Right atrium auricular region (tissue), 2 donors: ENCODE measurements at regions not wholly inside any gene's neighbourhood (a gene's known extent, or its start where the extent isn't known, plus 50 kb on each side); places are given as distances from the start of the nearest gene placed in this dataset.
A peak's percentile ranks its signal among the peaks of the same experiment; 100 is the strongest.

Experiments used
- DNase-seq: peaks from one replicate; pipeline ENCODE4 v3.0.0-alpha.2; 2019; ENCODE audit warnings: low spot score
- H3K27ac ChIP-seq, 2 donors: fragments of 200-600 bp; sonication (generic); 1 replicate in 1 of 2; 2 replicates in 1 of 2; pipeline ENCODE4 v1.5.1; 2016 to 2019
- H3K27me3 ChIP-seq, 2 donors: fragments of 200-600 bp; sonication (generic); one replicate each; pipeline versions ENCODE4 v1.5.1 to v1.6.0; 2017 to 2019
- H3K36me3 ChIP-seq: fragments of 200-600 bp; sonication (generic); one replicate; pipeline ENCODE4 v1.5.1; 2016
- H3K4me1 ChIP-seq, 2 donors: fragments of 200-600 bp; sonication (generic); one replicate each; pipeline versions ENCODE4 v1.5.1 to v1.6.0; 2017 to 2019
- H3K4me3 ChIP-seq, 2 donors: fragments of 200-600 bp; sonication (generic); 1 replicate in 1 of 2; 2 replicates in 1 of 2; pipeline ENCODE4 v1.5.1; 2017 to 2019; ENCODE audit warnings: mild to moderate bottlenecking in 1 of 2, moderate library complexity in 1 of 2
- H3K9me3 ChIP-seq, 2 donors: fragments of 200-600 bp; sonication (generic); one replicate each; pipeline ENCODE4 v1.5.1; 2019
- TF ChIP-seq, protein P1 (sequence below), 2 donors: fragments of 200-600 bp; sonication (generic); IDR thresholded peaks; one replicate each; pipeline ENCODE4 v1.5.1; 2019; ENCODE audit warnings: antibody characterized with exemption in 2 of 2

DNA sequence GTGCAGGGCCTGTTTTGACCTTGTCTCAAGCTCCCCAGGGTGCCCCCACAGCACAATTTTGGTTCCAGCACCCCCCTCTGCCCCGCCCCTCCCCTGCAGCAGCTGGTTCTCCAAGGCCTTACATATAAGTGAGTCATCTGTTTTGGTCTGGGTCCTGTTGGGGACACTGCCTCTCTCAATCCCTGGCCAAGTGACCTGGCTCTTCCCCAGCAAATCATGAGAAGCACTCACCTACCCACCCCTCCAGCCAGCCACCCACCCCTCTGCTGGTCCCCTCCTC, 90.5 kb downstream of the INHBB start:
- Histone ChIP-seq H3K27ac (no peak overlapping the region), H3K27me3 (no peaks in the 10 kb centered on the region), H3K4me1 (no peaks in the 10 kb centered on the region), H3K9me3 (no peaks in the 10 kb centered on the region), H3K4me3 (no peak overlapping the region), H3K36me3 (no peaks in the 10 kb centered on the region)
- no peak for DNase-seq
- TF ChIP-seq, protein P1, sequence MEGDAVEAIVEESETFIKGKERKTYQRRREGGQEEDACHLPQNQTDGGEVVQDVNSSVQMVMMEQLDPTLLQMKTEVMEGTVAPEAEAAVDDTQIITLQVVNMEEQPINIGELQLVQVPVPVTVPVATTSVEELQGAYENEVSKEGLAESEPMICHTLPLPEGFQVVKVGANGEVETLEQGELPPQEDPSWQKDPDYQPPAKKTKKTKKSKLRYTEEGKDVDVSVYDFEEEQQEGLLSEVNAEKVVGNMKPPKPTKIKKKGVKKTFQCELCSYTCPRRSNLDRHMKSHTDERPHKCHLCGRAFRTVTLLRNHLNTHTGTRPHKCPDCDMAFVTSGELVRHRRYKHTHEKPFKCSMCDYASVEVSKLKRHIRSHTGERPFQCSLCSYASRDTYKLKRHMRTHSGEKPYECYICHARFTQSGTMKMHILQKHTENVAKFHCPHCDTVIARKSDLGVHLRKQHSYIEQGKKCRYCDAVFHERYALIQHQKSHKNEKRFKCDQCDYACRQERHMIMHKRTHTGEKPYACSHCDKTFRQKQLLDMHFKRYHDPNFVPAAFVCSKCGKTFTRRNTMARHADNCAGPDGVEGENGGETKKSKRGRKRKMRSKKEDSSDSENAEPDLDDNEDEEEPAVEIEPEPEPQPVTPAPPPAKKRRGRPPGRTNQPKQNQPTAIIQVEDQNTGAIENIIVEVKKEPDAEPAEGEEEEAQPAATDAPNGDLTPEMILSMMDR (IDR thresholded peaks at IDR 0.05) = no peak

DNA sequence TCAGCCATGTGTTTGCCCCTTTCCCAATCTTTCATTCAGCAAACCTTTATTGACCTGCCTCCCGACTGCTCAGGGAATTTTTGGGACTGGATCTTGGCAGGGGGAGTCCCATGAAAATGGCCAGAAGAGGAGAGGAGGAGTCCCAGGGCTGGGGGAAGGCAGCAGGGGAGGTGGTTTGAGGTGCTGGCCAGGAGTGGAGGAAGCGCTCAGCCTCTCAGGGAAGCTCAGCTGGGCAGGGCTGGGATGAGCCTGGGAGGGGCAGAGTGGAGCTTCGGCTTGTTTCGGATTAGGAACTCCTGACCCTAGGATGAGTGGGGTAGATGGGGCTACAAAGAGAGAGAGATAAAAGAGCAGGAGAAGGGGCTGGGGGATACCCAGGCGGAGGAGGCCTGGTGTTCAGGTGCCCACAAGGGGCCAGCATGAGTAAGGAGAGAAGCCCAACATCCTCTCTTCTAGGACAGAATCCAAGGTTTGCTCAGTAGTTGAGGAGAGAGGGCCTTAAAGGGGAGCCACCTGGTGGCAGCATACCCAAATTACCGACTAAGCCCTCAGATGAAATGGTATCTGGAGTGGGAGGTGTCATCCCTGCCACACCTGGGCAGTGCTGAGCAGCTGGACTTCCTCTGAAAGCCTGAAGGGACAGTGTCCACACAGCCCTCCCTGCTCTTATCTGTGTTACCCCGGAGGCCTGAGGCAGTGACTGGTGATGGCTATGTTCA, 91.1 kb downstream of the INHBB start:
- TF ChIP-seq, protein P1 (IDR thresholded peaks at IDR 0.05) = peak in 1 of 2 donors; percentile 36
- Histone ChIP-seq H3K9me3 (no peaks in the 10 kb centered on the region), H3K27me3 (no peaks in the 10 kb centered on the region), H3K36me3 (no peaks in the 10 kb centered on the region), H3K4me1 (peaks cover 0 to 4% of the 10 kb centered on the region in 2 donors), H3K4me3 (no peak overlapping the region), H3K27ac (no peak overlapping the region)
- no peak for DNase-seq

DNA sequence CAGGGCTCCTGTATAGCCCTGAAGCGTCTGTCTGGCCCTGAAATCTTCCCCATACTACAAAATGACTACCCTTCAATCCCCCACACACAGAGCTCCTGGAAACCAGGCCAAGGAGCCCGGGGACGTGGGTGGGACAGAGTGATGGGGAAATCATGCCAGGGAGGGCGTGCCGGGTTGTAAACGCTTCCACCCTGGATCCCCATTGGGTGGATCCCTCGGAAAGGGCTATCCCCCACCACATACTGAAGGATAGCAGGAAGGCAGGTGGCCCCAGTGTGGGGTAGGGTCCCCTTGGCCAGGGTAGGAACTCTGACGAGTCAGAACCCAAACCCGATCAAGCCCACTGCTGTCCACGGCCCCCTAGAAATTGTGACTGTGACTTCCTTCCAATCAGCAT, 91.7 kb downstream of the INHBB start:
- no peak for DNase-seq
- Histone ChIP-seq H3K27ac (no peak overlapping the region), H3K9me3 (no peaks in the 10 kb centered on the region), H3K36me3 (no peaks in the 10 kb centered on the region), H3K4me3 (no peak overlapping the region), H3K4me1 (peaks cover 0 to 9% of the 10 kb centered on the region in 2 donors), H3K27me3 (no peaks in the 10 kb centered on the region)
- TF ChIP-seq, protein P1 (IDR thresholded peaks at IDR 0.05) = no peak

DNA sequence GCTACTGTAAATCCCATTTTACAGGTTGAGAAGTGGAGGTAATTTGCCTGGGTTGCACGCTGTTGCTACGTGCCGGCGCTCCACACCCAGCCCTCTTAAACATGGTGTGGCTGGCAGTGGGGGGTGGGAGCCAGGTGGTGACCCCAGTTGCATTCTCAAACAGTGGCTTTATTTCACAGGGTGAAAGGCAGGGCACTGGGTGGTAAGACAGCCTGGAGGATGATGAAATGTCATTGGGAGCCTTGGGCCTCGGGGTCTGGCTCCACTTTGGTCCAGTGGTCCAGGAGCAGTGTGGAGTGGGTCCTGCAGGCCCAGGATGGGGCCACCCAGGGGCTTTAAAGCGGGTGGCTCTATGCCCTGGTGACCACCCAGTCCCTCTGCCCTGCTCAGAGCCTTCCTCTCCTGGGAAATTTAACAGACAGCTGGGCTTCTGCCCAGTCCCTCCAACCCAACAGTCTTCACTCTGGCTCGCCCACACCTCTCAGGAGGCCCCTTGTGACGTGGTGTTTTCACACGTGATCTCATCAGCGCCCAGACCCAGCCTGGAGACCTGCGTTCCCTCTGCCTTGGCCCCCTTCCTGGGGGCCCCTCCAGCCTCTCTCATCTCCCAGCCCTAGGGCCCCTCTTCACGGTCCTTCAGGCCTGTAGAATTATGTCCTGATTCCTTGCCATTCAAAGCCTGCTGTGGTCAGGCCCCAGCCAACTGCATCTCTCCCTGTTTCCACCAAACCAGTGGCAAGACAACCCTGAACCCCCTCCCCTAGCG, 92.5 kb downstream of the INHBB start:
- no peaks in the 10 kb centered on the region for H3K27me3 ChIP-seq
- no peak overlapping the region for H3K4me3 ChIP-seq
- H3K27ac ChIP-seq = no peak overlapping the region
- TF ChIP-seq, protein P1 (IDR thresholded peaks at IDR 0.05) = no peak
- no peaks in the 10 kb centered on the region for H3K36me3 ChIP-seq
- DNase-seq = no peak
- no peaks in the 10 kb centered on the region for H3K9me3 ChIP-seq
- peaks cover 0 to 14% of the 10 kb centered on the region in 2 donors for H3K4me1 ChIP-seq

DNA sequence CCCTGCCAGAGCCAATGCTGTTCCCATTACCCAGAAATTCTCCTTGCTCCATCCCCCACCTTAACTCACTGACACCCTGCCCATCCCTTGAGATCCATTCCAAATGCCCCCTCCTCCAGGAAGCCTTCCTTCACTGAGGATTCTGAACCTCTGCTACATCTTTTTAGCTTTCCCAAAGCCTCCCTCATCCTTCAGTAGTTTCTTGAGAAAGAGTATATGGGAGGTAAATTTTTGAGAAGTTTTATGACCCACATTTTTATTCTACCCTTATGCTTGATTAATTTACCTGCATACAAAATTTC, 93.1 kb downstream of the INHBB start:
- Histone ChIP-seq H3K27me3 (no peaks in the 10 kb centered on the region), H3K9me3 (no peaks in the 10 kb centered on the region), H3K27ac (no peak overlapping the region), H3K36me3 (no peaks in the 10 kb centered on the region), H3K4me3 (no peak overlapping the region), H3K4me1 (peaks cover 0 to 14% of the 10 kb centered on the region in 2 donors)
- no peak for DNase-seq
- TF ChIP-seq, protein P1 (IDR thresholded peaks at IDR 0.05) = no peak
